ENCODE measurements at regions not wholly inside any gene's neighbourhood (a gene's known extent, or its start where the extent isn't known, plus 50 kb on each side); places are given as distances from the start of the nearest gene placed in this dataset.

- TF ChIP-seq CTCF (IDR thresholded peaks at IDR 0.05; ENCODE audit: insufficient read depth, low read length, poor library complexity, severe bottlenecking), result no peak
- no peak for TF ChIP-seq EZH2phosphoT487 (conservative IDR thresholded peaks at IDR 0.05; ENCODE audit: low read length)
These were observed 1112.3 kb upstream of the FANCL start for GRCh38 chr2:59353306-59353921.
